Suprapubic skin (tissue), 4 donors: ENCODE measurements at regions not wholly inside any gene's neighbourhood (a gene's known extent, or its start where the extent isn't known, plus 50 kb on each side); places are given as distances from the start of the nearest gene placed in this dataset.

ENCODE experiments used
- CTCF ChIP-seq, 2 donors: fragments of 200-600 bp in 1 of 2; fragments of 450-650 bp in 1 of 2; sonication (generic) in 1 of 2; IDR thresholded peaks; one replicate each; pipeline ENCODE4 v1.5.1; 2016 to 2019; ENCODE audit warnings: antibody characterized with exemption in 2 of 2, mild to moderate bottlenecking in 1 of 2, moderate library complexity in 1 of 2
- EP300 ChIP-seq: sonication (generic); formaldehyde crosslinking; IDR thresholded peaks from one replicate; pipeline ENCODE4 v1.6.1; 2017; ENCODE audit warnings: antibody characterized with exemption
- POLR2A ChIP-seq, 2 donors: fragments of 450-650 bp; IDR thresholded peaks; one replicate each; pipeline ENCODE4 v1.6.1; 2017; ENCODE audit warnings: antibody characterized with exemption in 2 of 2, mild to moderate bottlenecking in 2 of 2, moderate library complexity in 2 of 2
- POLR2AphosphoS5 ChIP-seq, 3 donors: sonication (generic); formaldehyde crosslinking; IDR thresholded peaks; one replicate each; pipeline ENCODE4 v1.6.1; 2017; ENCODE audit warnings: antibody characterized with exemption in 3 of 3

- no peak for TF ChIP-seq CTCF (IDR thresholded peaks at IDR 0.05)
- no peak for TF ChIP-seq POLR2A (IDR thresholded peaks at IDR 0.05)
- TF ChIP-seq EP300, result no peak
- no peak for TF ChIP-seq POLR2AphosphoS5 (IDR thresholded peaks at IDR 0.05)
Measured at GRCh38 chr1:217105437-217105836, 382.2 kb upstream of the ESRRG start.
